ENCODE measurements at regions not wholly inside any gene's neighbourhood (a gene's known extent, or its start where the extent isn't known, plus 50 kb on each side); places are given as distances from the start of the nearest gene placed in this dataset.
"Not testable (repeated sequence)": the region's sequence is repeated elsewhere in the genome, so short reads cannot be mapped to it uniquely, and the experiment has no call there.

DNA sequence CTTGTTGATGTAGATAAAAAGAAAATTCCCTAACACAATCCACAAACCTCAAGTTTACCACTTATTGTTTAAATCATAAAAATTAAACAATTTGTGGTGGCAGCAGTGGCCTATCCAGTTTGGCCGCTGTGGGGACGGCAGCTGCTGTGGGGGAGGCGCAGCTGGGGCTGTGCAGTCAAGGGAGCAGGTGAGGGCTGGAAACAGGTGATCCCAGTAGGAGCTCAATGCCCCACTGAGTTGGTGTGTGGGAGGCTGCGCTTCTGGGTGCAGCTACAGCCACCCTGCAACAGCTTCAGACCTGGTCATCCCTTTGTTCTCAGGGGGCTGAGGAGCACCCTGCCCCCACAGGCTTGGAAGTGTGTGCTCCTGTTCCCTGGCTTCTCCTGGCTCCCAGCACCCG lies 266.0 kb upstream of the FSIP2 start:
- H3K36me3 ChIP-seq (ENCODE audit: control insufficient read depth, insufficient read depth, low read length), result no peaks in the 10 kb centered on the region
- no peaks in the 10 kb centered on the region for H3K4me1 ChIP-seq (ENCODE audit: control insufficient read depth, insufficient read depth, low read length)
- no peak for DNase-seq
- peaks cover 3% of the 10 kb centered on the region for H3K9me3 ChIP-seq (ENCODE audit: control insufficient read depth, low read depth, low read length)
- no peaks in the 10 kb centered on the region for H3K27me3 ChIP-seq (ENCODE audit: control insufficient read depth, insufficient read depth, low read length)
- H3K4me3 ChIP-seq (ENCODE audit: low read length), result no peak overlapping the region
- no CpG with 5 or more reads among the region's 5 CpGs for WGBS (ENCODE audit: insufficient coverage, low lambda C conversion rate)
- no peak overlapping the region for H3K27ac ChIP-seq (ENCODE audit: low read length)

GRCh38 chr2:185473838-185474237 lies 264.8 kb upstream of the FSIP2 start:
- no peaks in the 10 kb centered on the region for H3K36me3 ChIP-seq (ENCODE audit: control insufficient read depth, insufficient read depth, low read length)
- H3K4me1 ChIP-seq (ENCODE audit: control insufficient read depth, insufficient read depth, low read length), result no peaks in the 10 kb centered on the region
- DNase-seq, result no peak
- no CpG with 5 or more reads among the region's 8 CpGs for WGBS (ENCODE audit: insufficient coverage, low lambda C conversion rate)
- no peak overlapping the region for H3K27ac ChIP-seq (ENCODE audit: low read length)
- peaks cover 3% of the 10 kb centered on the region for H3K9me3 ChIP-seq (ENCODE audit: control insufficient read depth, low read depth, low read length)
- H3K27me3 ChIP-seq (ENCODE audit: control insufficient read depth, insufficient read depth, low read length), result no peaks in the 10 kb centered on the region
- no peak overlapping the region for H3K4me3 ChIP-seq (ENCODE audit: low read length)

GRCh38 chr2:185475914-185476313 lies 262.7 kb upstream of the FSIP2 start:
- Histone ChIP-seq H3K9me3 (ENCODE audit: control insufficient read depth, low read depth, low read length) (peaks cover 3% of the 10 kb centered on the region), H3K27ac (ENCODE audit: low read length) (no peak overlapping the region), H3K4me1 (ENCODE audit: control insufficient read depth, insufficient read depth, low read length) (no peaks in the 10 kb centered on the region), H3K27me3 (ENCODE audit: control insufficient read depth, insufficient read depth, low read length) (no peaks in the 10 kb centered on the region), H3K36me3 (ENCODE audit: control insufficient read depth, insufficient read depth, low read length) (no peaks in the 10 kb centered on the region), H3K4me3 (ENCODE audit: low read length) (no peak overlapping the region)
- DNase-seq, result no peak
- no CpG with 5 or more reads among the region's 1 CpG for WGBS (ENCODE audit: insufficient coverage, low lambda C conversion rate)

GRCh38 chr2:185477452-185477851 lies 261.2 kb upstream of the FSIP2 start:
- no peaks in the 10 kb centered on the region for H3K36me3 ChIP-seq (ENCODE audit: control insufficient read depth, insufficient read depth, low read length)
- H3K27ac ChIP-seq (ENCODE audit: low read length), result no peak overlapping the region
- no peaks in the 10 kb centered on the region for H3K4me1 ChIP-seq (ENCODE audit: control insufficient read depth, insufficient read depth, low read length)
- peaks cover 3% of the 10 kb centered on the region for H3K9me3 ChIP-seq (ENCODE audit: control insufficient read depth, low read depth, low read length)
- DNase-seq, result no peak
- WGBS (ENCODE audit: insufficient coverage, low lambda C conversion rate), result 100% methylated on average over 1 of the region's 2 CpGs
- H3K27me3 ChIP-seq (ENCODE audit: control insufficient read depth, insufficient read depth, low read length), result no peaks in the 10 kb centered on the region
- H3K4me3 ChIP-seq (ENCODE audit: low read length), result no peak overlapping the region

DNA sequence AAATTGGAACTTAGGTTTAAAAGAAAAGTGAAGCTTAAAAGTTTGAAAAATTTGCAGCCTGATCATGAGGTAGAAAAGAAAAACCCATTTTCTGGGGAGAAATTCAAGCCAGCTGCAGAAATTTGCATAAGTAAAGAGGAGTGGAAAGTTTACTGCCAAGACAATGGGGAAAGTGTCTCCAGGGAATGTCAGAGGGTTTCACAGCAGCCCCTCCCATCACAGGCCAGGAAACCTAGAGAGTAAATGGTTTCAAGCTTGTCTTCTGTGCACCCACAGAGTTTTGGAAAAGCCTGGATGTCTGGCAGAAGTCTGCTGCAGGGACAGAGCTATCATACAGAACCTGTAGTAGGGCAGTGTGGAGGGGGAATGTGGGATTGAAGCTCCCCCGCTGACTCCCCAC lies 254.0 kb upstream of the FSIP2 start:
- WGBS (ENCODE audit: insufficient coverage, low lambda C conversion rate), result no CpG with 5 or more reads among the region's 1 CpG
- Histone ChIP-seq H3K27ac (ENCODE audit: low read length) (no peak overlapping the region), H3K36me3 (ENCODE audit: control insufficient read depth, insufficient read depth, low read length) (no peaks in the 10 kb centered on the region), H3K9me3 (ENCODE audit: control insufficient read depth, low read depth, low read length) (no peaks in the 10 kb centered on the region), H3K27me3 (ENCODE audit: control insufficient read depth, insufficient read depth, low read length) (no peaks in the 10 kb centered on the region), H3K4me1 (ENCODE audit: control insufficient read depth, insufficient read depth, low read length) (no peaks in the 10 kb centered on the region), H3K4me3 (ENCODE audit: low read length) (no peak overlapping the region)
- DNase-seq, result no peak

DNA sequence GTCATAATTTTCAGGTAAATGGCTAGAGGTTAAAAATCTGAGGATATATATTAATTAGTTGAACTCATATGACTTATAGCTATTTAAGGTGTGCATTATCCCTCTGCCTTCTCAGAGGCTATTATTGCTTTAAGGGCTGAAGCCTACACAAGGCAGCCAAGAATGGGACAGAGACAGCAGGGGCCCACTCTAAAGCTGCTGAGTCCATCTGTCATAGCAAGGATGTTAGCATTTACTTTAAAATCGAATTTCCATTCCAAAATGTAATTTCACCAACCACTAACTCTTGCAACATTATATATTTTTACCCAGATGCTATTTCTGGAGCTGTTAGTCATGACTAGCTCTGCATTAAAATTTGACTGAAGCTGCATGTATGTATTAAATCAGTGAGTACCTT lies 236.3 kb upstream of the FSIP2 start:
- Histone ChIP-seq H3K4me3 (ENCODE audit: low read length) (no peak overlapping the region), H3K4me1 (ENCODE audit: control insufficient read depth, insufficient read depth, low read length) (no peaks in the 10 kb centered on the region), H3K27me3 (ENCODE audit: control insufficient read depth, insufficient read depth, low read length) (no peaks in the 10 kb centered on the region), H3K36me3 (ENCODE audit: control insufficient read depth, insufficient read depth, low read length) (no peaks in the 10 kb centered on the region), H3K9me3 (ENCODE audit: control insufficient read depth, low read depth, low read length) (peaks cover 3% of the 10 kb centered on the region), H3K27ac (ENCODE audit: low read length) (no peak overlapping the region)
- no CpG with 5 or more reads among the region's 1 CpG for WGBS (ENCODE audit: insufficient coverage, low lambda C conversion rate)
- DNase-seq, result no peak

- Histone ChIP-seq H3K36me3 (ENCODE audit: control insufficient read depth, insufficient read depth, low read length) (no peaks in the 10 kb centered on the region), H3K4me3 (ENCODE audit: low read length) (no peak overlapping the region), H3K9me3 (ENCODE audit: control insufficient read depth, low read depth, low read length) (peaks cover 16% of the 10 kb centered on the region), H3K27ac (ENCODE audit: low read length) (no peak overlapping the region), H3K4me1 (ENCODE audit: control insufficient read depth, insufficient read depth, low read length) (no peaks in the 10 kb centered on the region), H3K27me3 (ENCODE audit: control insufficient read depth, insufficient read depth, low read length) (no peaks in the 10 kb centered on the region)
- no peak for DNase-seq
- WGBS (ENCODE audit: insufficient coverage, low lambda C conversion rate), result no CpG with 5 or more reads among the region's 4 CpGs
Observed at GRCh38 chr2:185507719-185508118, 230.9 kb upstream of the FSIP2 start.

GRCh38 chr2:185510060-185510459 lies 228.5 kb upstream of the FSIP2 start:
- H3K27me3 ChIP-seq (ENCODE audit: control insufficient read depth, insufficient read depth, low read length), result no peaks in the 10 kb centered on the region
- WGBS (ENCODE audit: insufficient coverage, low lambda C conversion rate), result 100% methylated on average over 3 of the region's 3 CpGs
- no peak for DNase-seq
- no peak overlapping the region for H3K27ac ChIP-seq (ENCODE audit: low read length)
- H3K36me3 ChIP-seq (ENCODE audit: control insufficient read depth, insufficient read depth, low read length), result no peaks in the 10 kb centered on the region
- no peak overlapping the region for H3K4me3 ChIP-seq (ENCODE audit: low read length)
- no peaks in the 10 kb centered on the region for H3K4me1 ChIP-seq (ENCODE audit: control insufficient read depth, insufficient read depth, low read length)
- peaks cover 17% of the 10 kb centered on the region for H3K9me3 ChIP-seq (ENCODE audit: control insufficient read depth, low read depth, low read length)

- 100% methylated on average over 2 of the region's 2 CpGs for WGBS (ENCODE audit: insufficient coverage, low lambda C conversion rate)
- Histone ChIP-seq H3K27me3 (ENCODE audit: control insufficient read depth, insufficient read depth, low read length) (no peaks in the 10 kb centered on the region), H3K36me3 (ENCODE audit: control insufficient read depth, insufficient read depth, low read length) (no peaks in the 10 kb centered on the region), H3K27ac (ENCODE audit: low read length) (no peak overlapping the region), H3K4me3 (ENCODE audit: low read length) (no peak overlapping the region), H3K4me1 (ENCODE audit: control insufficient read depth, insufficient read depth, low read length) (no peaks in the 10 kb centered on the region), H3K9me3 (ENCODE audit: control insufficient read depth, low read depth, low read length) (peaks cover 17% of the 10 kb centered on the region)
- DNase-seq, result no peak
Observed at GRCh38 chr2:185511925-185512324, 226.7 kb upstream of the FSIP2 start.

DNA sequence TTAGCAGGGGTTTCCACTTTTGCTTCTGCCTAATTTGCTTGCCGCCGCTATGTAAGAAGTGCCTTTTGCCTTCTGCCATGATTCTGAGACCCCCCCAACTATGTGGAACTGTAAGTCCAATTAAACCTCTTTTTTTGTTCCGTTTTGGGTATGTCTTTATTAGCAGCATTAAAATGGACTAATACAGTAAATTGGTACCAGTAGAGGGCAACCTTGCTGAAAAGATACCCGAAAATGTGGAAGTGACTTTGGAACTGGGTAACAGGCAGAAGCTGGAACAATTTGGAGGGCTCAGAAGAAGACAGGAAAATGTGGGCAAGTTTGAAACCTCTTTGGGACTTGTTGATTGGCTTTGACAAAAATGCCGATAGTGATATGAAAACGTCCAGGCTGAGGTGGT lies 216.1 kb upstream of the FSIP2 start:
- no peak for DNase-seq
- Histone ChIP-seq H3K27me3 (ENCODE audit: control insufficient read depth, insufficient read depth, low read length) (no peaks in the 10 kb centered on the region), H3K27ac (ENCODE audit: low read length) (no peak overlapping the region), H3K36me3 (ENCODE audit: control insufficient read depth, insufficient read depth, low read length) (no peaks in the 10 kb centered on the region), H3K9me3 (ENCODE audit: control insufficient read depth, low read depth, low read length) (peaks cover 6% of the 10 kb centered on the region), H3K4me1 (ENCODE audit: control insufficient read depth, insufficient read depth, low read length) (no peaks in the 10 kb centered on the region), H3K4me3 (ENCODE audit: low read length) (no peak overlapping the region)
- 57% methylated on average over 1 of the region's 6 CpGs for WGBS (ENCODE audit: insufficient coverage, low lambda C conversion rate)

- H3K4me3 ChIP-seq (ENCODE audit: low read length); DNase-seq; H3K4me1 ChIP-seq (ENCODE audit: control insufficient read depth, insufficient read depth, low read length); H3K9me3 ChIP-seq (ENCODE audit: control insufficient read depth, low read depth, low read length); H3K27me3 ChIP-seq (ENCODE audit: control insufficient read depth, insufficient read depth, low read length); H3K27ac ChIP-seq (ENCODE audit: low read length); H3K36me3 ChIP-seq (ENCODE audit: control insufficient read depth, insufficient read depth, low read length): not testable (repeated sequence)
- no CpG with 5 or more reads among the region's 2 CpGs for WGBS (ENCODE audit: insufficient coverage, low lambda C conversion rate)
Observed at GRCh38 chr2:185524242-185524641, 214.4 kb upstream of the FSIP2 start.

Measured in large intestine (tissue), 3 donors.